HG03108 (cell line): ENCODE measurements at regions not wholly inside any gene's neighbourhood (a gene's known extent, or its start where the extent isn't known, plus 50 kb on each side); places are given as distances from the start of the nearest gene placed in this dataset.

Experiments
- ATAC-seq: cut with Tn5 transposase; IDR thresholded peaks from one replicate; pipeline ENCODE4 v1.9.1; 2021; ENCODE audit warnings: moderate library complexity; ENCODE audit not compliant: unreplicated experiment

DNA sequence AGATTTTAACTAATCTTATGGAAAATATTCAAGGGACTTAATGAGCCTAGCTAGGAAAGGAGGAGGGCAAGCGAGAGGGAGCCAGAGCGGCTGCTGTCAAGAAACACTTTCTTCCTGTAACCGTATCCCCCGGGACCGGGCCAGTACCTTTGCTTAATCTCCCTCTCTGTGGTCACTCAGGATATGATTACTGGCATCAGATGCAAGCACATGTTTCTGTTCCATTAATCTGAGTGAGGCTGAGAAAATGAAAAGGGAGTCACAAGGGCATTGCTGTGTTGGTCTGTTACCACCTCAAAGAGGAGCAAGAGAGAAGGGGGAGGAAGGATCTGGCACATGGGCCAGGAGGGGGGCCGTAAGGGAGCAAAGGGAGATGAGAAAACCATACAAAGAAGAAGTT lies 356.7 kb upstream of the GATB start:
- ATAC-seq: no peak

DNA sequence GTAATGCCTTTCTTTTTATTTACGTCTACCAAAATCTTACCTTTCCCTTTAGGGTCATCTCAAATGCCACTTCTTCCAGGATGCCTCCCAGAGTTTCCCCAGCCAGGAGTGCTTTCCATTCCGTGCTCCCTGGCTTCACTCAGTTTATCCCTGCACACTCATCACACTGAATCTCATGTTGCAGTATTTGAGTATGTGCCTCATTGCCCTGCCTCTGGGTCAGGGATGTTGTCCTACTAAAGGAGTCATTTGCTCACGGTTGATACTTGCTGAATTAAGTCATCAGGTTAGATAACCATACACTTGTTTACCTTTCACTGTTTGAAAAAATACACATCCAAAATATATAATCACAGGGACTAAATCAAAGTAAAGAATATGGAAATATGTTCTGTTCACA lies 356.2 kb upstream of the GATB start:
- ATAC-seq: no peak

DNA sequence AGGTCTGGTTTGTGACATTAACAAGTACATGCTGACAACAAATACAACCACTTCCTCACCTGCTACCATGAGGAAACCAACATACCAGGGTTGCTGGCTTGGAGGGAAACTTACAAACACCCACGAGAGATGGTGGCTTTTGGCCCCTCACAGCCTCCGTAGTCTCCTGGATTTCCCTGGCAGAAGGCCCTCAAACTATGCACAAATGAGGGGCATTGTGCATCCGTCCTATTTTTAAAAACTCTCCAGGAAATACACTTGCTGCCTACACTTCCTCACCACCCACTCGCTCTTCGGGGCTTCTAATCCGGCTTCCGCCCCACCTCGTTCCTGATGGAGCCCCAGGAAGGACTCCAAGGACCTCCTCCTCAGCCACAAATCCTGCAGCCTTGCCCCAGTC lies 355.0 kb upstream of the GATB start:
- no peak for ATAC-seq

DNA sequence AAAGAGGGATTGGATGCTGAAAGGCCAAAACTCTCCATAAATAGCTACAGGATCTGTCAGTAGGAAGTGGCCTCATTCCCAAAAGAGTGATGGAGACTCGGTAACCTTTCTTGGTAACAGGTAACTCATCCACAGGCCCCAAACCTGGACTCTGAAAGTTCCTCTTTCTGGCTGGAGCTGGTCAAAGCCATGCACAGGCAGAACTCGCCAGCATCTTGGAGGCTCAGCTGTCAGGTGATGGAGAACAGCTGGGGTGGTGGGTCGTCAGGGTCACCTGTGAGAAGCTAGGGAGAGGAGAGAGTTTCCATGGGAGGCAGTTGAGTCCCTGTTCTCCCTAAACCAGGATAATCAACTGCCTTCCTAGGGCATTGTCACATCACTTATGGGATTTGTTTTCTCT lies 354.3 kb upstream of the GATB start:
- ATAC-seq: no peak

DNA sequence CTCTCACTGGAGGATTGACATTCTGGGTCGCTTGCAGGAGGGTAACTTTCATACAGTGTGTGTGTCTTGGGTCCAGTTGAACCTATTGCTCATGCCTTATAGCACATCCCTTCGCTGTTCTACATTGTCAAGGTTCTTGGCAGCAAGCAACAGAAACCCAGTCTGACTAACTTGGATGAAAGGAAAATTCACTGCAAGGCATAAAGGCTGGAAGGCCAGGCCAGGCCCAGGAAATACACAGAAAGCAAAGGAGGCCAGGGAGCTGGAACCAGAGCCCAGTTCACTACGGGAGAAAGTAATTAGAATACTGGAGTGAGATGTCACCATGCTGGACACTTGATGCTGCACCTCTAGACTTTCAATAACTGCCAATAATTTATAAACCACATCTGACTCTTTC lies 353.8 kb upstream of the GATB start:
- no peak for ATAC-seq

DNA sequence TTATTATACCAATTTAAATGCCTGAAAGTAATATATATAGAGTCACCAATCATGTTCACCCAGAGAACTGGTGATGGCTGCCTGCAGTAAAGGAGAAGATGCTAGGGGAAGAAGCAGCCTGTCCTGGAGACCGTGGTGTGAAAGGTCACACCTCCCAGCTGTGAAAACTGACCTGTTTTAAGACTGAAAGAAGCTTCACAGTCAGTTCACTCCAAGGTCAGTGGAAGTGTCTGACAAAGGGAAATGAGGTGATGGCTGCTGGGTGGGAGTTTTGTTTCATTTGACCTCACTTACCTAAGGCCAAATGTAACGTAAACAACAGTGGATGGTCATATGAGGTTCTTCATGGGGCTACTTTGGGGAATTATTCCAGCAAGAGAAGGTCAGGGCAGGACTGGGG lies 352.1 kb upstream of the GATB start:
- peak; percentile 80 for ATAC-seq

DNA sequence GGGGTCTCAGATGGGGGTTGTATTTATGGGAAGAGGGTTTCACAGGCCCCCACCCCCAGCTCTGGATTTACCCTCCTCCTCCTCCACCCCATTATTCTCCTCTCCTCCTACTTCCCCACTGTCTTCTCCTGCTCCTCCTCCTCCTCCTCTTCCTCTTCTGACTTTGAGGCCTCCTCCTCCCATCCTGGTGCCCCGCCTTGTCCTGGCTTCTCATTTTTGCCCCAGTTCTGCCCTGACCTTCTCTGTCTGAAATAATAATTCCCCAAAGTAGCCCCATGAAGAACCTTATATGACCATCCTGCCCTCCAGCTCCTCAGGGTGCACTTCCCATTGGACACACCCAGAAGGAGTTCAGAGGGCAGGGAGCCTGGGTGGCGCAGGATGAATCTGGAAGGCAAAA lies 351.4 kb upstream of the GATB start:
- ATAC-seq: no peak

DNA sequence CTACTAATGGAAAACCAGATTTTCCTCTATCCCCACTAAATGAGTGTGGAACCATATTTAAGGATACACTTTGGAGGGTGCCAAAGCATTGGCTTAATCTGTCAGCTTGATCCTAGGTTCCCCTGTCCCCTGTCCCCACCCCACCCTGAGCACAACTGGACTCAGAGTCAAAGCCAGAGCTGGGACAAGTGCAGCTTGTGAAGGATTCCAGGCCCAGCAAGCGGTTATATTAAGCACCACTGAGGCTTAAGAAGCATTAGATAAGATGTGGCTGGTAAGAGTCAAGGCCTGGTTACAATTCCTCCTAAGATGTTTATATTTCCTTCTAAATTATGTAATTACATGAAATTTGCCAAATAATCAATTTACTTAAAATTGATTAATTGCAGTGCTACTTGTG lies 350.0 kb upstream of the GATB start:
- ATAC-seq: no peak

DNA sequence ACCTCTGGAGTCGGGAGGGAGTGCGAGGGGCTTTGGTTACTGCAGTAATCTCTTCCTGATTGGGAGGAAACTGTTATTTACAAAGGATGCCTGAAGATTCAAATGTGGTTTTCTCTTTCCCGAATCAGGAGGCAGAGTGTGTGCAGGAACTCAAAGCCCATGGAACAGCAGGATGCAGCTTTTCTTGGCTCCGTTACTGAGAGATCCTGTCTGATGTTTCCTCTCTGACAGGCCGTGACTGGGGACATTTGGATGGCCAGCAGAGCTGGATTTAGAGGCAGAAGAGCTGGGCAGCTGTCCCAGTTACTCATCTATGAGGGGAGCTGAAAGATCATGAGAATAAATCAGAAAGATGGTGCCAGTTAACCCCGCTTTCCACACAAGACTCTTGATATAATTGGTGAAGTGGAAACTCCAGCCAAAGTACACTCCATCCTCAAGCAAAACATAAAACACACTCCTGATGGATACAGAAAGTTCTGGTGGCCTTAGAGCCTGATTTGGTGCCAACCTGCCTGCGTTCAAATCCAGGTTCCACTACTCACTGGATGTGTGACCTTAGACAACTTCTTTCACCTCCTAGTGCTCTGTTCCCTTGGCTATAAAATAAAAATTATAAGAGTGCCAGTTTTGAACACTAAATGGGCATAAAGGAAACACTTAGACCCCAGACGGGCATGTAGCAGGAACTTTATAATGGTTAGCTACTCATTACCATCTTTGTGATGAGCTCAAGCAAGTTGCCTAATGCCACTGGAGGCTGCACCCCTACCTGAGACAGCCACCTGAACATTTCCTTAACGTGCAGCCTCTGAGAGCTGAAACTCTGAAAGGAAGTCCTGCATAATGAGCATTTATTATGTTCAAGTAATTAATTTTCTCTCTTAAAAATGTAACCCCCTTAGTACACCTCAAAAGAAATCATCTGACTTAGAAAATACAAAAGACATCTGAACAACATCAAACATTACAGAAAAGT lies 349.0 kb upstream of the GATB start:
- ATAC-seq: no peak

DNA sequence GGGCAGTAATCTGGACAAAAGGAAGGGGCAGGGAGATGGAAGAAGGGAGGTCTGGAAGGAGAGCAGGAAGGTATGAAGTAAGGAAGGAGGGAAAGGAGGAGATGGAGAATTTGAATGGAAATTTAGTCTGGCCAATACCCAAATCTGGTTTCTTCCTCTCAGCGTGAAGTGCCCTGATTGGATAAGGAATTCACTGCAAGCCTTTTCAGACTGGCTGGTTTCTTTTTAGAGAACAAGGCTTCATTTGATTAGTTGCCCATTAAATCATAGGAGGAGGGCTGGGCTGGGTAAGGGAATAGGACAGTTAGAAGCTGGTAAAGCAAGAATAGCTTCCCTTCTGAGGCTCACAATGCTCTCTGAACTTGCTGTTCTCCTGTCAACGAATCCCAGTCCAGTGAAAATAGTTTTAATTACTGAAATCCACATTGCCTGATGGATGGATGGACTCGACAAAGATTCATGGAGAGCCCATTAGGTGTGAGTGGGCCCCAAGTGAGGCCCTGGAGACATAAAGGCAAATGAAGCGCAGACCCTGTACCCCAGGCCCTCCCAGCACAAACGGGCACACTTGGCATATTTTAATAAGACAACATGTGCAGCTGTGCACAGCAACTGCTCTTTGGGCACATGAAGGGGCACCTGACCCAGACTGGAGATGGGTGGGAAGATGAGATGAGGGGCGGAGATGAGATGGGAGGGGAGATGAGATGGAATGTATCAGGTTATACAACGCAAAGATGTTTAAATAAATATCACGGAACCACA lies 347.1 kb upstream of the GATB start:
- no peak for ATAC-seq

DNA sequence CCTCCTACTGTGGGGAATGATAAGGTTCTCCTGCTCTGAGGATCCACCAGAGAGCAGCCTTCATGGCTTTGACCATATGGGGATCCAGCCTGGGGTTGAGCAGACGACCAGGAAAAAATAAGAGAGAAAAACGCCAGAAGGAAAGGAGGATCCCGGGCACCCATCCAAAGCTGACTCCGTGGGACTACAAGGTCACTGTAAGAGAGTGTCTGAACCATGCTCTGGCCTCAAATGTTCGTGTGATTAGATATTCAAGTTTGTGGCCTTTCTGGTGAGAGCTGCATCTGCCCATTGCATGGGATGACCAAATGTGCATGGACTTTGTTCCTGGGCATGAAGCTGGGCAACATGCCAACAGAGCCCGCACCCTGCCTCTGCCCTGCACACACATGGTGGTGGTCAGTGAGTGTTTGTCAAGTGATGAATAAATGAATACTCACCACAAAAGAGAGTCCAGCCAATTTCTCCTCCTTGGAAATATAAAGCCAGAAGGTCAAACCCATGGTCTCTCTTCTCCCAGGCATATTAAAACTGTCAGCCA lies 346.0 kb upstream of the GATB start:
- ATAC-seq: no peak

DNA sequence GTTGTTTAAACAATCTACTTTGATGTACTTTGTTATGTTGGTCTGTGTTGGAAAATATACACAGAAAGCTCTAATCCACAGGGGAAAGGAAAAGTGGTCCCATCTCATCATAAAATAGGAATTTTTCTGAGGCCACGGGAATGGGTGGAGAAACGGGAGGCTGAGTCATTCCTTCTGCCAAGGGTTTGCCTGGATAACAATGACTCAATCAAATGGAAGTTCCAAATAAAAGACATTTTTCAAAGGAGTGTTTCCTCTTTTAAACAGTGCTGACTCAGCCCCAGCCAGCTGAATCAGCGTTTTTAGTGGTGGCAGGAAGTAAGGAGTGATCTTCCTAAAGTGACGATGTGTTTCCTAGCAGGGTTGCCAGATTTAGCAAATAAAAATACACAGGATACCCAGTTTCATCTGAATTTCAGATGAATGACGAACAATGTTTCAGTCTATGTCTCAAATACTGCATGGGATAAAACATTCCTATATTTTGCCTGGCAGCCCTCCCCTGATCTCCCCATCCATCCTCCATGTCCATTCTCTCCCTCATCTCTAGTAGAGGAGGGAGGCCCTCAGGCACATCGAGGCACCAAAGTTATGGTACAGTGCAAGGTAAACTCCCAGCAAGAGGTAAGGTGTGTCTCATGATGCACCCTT lies 345.4 kb upstream of the GATB start:
- no peak for ATAC-seq

DNA sequence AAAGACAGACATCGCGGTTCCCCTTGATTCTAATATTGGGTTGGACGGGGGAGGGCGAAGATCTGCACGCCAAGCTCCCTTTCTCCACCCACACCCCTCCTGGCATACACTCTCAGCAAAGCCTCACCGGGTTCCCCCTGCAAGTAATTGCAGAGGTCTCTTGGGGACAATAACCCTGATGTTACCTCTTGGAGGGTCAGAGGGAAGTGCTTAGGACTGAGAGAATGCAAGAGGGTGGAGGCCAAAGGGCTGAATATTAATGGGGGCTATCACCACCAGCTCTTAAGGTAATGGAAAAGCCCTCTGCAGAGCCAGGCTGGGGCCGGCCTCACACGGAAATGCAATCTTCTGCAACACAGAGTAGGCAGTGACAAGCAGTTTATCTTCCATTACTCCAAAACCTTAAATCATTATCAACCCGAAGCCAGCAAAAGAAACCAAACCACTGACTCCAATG lies 344.1 kb upstream of the GATB start:
- no peak for ATAC-seq

DNA sequence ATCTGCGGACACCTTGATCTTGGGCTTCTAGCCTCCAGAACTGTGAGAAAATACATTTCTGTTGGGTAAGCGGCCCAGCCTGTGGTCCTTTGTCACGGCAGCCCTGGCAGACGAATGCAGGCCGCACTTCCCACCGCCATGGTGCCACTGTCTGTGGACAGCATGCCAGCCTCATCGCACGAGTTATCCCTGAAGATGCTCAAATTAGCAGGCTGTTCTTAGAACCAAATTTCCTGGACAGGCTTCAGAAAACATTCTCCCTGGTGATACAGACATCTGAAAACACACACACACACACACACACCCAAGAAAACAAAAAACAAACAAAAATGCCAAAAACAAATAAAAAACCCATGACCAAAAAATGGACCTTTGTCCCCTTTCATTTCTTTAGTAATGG lies 343.5 kb upstream of the GATB start:
- ATAC-seq: no peak

DNA sequence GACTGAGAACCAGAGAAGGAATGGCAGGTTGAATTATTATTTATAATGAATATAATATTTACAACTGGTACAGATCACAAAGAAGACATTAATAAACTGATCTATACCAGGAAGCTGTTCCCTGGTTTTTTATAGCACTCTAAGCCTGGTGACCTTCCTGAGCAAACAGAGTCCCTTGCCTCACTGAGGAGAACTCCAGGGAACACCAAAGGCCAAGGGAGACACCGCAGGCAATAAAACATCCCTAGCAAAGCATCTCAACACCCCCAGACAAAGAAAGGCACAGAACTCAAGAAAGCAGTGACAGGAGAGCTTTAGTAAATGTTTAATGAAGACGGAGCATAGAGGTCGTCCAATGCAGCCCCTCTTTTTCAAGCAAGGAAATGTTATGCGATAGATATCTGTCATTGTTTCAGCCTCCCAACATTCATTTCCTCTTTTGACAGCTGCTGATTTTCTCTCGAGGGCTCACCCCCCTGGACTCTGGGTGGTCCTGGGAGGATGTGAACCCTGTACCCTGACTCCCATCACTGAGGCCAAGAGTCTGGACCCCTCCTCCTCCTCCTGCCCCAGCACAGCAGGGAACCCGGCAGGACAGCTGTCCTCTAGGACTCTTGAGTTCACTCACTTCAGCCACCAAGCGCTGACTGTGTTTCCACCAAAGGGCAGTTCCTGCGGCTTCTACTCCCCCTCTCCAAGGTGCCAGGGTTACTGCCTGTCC lies 342.5 kb upstream of the GATB start:
- no peak for ATAC-seq

DNA sequence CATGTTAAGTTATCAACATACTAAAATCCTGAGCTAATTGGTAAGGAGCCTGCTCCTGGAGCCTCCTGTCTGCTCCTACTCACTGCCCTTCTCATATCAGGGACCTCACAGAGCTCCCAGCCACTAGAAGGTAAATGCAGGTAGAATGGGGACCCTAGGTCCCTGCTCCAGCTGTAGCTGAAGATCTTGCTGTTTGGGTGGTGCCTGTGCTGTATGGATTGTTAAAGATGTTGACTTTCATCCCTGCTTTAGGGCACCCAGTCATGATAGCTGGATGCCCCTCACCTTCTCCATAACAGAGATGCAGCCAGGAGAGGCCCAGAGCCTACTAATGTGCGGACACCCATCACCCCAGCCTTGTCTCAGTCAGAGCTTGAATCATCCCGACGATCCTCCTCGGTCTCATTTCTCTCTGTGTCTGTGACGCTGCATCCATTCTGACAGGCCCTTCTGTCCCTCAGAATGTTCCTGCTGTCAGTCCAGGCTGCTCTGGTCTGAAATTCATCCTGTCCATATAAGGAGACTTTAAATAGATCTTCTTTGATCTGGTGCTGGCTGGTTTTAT lies 341.7 kb upstream of the GATB start:
- no peak for ATAC-seq

DNA sequence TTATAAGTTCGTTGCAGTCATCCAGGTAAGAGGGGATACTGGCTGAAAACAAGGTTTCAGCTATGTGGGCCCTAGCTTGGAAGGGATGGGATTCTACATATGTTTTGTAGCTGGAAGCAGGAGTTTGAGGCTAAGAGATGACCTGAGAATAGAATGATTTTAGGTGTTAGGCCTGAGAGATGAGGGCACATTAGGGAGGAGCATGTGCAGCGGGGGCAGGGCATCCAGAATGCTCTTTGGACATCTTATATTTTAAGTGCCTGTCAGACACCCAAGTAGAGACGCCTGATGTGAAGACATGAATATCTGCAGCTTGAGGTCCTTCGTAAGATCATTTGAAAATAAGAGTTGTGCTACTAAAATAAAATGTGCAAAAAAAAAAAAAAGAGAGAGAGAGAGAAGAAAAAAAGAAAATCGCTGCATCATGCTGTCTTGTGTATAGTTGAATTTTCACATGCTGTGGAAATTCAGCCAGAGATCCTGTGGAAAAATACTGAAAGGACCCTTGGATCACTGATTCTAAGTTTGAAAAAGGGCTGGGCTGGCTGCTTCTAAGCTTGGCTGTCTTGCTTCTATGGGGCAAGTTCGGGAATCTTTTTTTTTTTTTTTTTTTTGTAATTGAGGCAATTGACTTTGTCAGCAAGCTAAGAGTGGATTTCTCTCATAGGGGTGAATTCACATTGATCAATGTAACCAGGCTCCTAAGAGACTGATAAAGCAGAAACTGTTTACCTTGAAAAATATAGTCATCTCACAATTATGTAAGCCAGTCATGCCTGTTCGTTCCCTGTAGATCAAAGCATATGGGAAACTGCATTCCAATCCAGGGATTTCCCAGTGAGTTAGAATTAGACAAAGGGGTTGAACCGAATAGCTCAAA lies 341.0 kb upstream of the GATB start:
- ATAC-seq: no peak

DNA sequence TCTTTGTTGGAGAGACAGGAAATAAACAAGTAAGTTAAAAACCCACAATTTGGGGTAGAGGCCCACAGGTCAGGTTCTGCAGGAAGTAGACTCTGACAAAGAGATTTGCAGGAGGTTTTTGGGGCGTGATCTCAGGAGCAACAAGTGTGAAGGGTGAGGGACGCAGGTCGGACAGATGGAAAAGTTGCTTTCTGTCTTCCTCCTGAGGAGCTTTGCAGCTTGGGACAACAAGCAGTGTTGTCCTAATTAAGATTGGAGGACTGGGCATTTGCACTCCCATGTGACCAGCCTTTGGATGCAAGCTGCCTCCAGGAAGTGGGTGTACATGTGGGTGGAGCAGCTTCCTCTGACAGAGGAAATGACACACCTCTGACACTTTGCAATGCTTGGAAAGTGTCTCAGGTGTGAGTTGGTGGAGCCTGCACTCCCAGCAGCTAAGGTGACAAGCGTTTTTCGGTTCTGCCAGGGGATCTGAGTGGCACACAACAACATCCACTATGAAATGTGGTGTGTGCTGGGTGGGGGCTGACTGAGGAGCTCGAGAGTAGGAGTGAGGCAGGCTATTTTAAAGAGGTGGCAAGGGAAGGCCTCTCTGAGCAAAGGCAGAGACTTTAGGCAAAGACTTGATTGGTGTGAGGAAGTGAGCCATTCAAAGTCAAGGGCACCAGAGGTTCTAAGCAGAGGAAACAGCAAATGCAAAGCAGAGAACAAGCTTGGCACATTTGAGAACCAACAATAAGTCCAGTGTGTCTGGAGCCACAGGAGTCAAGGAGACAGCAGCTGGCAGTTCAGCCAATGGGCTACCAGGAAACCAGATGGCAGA lies 339.8 kb upstream of the GATB start:
- ATAC-seq: no peak

DNA sequence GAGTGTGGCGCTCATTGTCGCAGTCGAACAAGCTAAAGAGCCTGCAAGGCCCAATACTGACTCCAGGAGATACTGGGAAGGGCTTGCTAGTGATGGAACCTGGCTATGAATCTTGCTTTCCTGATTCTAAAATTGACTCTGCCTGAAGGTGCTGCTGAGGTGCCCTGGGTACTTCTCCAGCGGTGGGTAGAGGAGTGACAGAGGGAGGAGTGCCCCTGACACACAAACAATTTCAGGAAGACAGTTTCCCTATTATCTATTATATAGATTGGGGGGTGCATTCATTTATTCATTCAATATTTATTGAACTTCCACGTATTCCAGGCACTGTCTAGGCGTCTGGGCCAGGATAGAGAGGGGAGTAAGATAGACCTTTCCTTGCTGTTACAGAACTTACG lies 339.2 kb upstream of the GATB start:
- no peak for ATAC-seq
